HepG2 (cell line): ENCODE measurements at regions not wholly inside any gene's neighbourhood (a gene's known extent, or its start where the extent isn't known, plus 50 kb on each side); places are given as distances from the start of the nearest gene placed in this dataset.

Experiments used
- CEBPB ChIP-seq: IDR thresholded peaks from 2 replicates; pipeline ENCODE4 v1.6.1; 2011; ENCODE audit warnings: low read depth, low read length, improper control_type of control experiment, borderline replicate concordance
- HIC2 ChIP-seq: sonication (generic); formaldehyde crosslinking; IDR thresholded peaks from 2 replicates; pipeline ENCODE4 v1.9.0; 2022; ENCODE audit warnings: low read depth, missing genetic modification reagents
- NFIC ChIP-seq: IDR thresholded peaks from 2 replicates; pipeline ENCODE4 v1.6.1; 2012; ENCODE audit warnings: mild to moderate bottlenecking, low read length, inconsistent platforms
- ZNF18 ChIP-seq: sonication (generic); formaldehyde crosslinking; IDR thresholded peaks from 2 replicates; pipeline ENCODE4 v1.8.0; 2022; ENCODE audit warnings: mild to moderate bottlenecking, missing genetic modification reagents; ENCODE audit not compliant: insufficient replicate concordance
- ZUFSP ChIP-seq: sonication (generic); formaldehyde crosslinking; IDR thresholded peaks from 2 replicates; pipeline ENCODE4 v1.9.0; 2021; ENCODE audit warnings: missing genetic modification reagents, mild to moderate bottlenecking, borderline replicate concordance

- TF ChIP-seq NFIC (no peak), HIC2 (CRISPR knock-in tag) (no peak), ZUFSP (no peak), ZNF18 (CRISPR knock-in tag) (no peak), CEBPB (no peak)
Measured at GRCh38 chrX:121832446-121832845, 785.0 kb downstream of the GLUD2 start.
